H9 (cell line): ENCODE measurements at regions not wholly inside any gene's neighbourhood (a gene's known extent, or its start where the extent isn't known, plus 50 kb on each side); places are given as distances from the start of the nearest gene placed in this dataset.

Experiments
- DNase-seq: peaks from one replicate; pipeline ENCODE4 v3.0.0-alpha.2; 2017
- H2AFZ ChIP-seq: one replicate; pipeline ENCODE4 v1.6.1; 2013; ENCODE audit warnings: mild to moderate bottlenecking, low read length, control low read depth, moderate library complexity
- H2AK5ac ChIP-seq: 2 replicates; pipeline ENCODE4 v1.6.1; 2013; ENCODE audit warnings: low read length, control low read depth, mixed read lengths; ENCODE audit not compliant: insufficient read length
- H2BK120ac ChIP-seq: one replicate; pipeline ENCODE4 v1.6.1; 2013; ENCODE audit warnings: low read depth, mild to moderate bottlenecking, low read length, control low read depth, inconsistent platforms; ENCODE audit not compliant: poor library complexity, severe bottlenecking
- H2BK12ac ChIP-seq: 2 replicates; pipeline ENCODE4 v1.6.1; 2013; ENCODE audit warnings: low read length, control low read depth, mixed read lengths, low read depth; ENCODE audit not compliant: insufficient read length
- H2BK15ac ChIP-seq: 2 replicates; pipeline ENCODE4 v1.6.1; 2013; ENCODE audit warnings: low read depth, low read length, control low read depth
- H2BK20ac ChIP-seq: one replicate; pipeline ENCODE4 v1.6.1; 2013; ENCODE audit warnings: low read depth, mild to moderate bottlenecking, low read length, control low read depth, inconsistent platforms; ENCODE audit not compliant: poor library complexity, severe bottlenecking
- H2BK5ac ChIP-seq: 2 replicates; pipeline ENCODE4 v1.6.1; 2013; ENCODE audit warnings: low read length, control low read depth, mixed read lengths; ENCODE audit not compliant: insufficient read length
- H3K14ac ChIP-seq: 2 replicates; pipeline ENCODE4 v1.6.1; 2013; ENCODE audit warnings: low read length, control low read depth; ENCODE audit not compliant: insufficient read depth
- H3K18ac ChIP-seq: 2 replicates; pipeline ENCODE4 v1.6.1; 2013; ENCODE audit warnings: low read depth, mild to moderate bottlenecking, mixed read lengths, low read length, control low read depth; ENCODE audit not compliant: insufficient read length
- H3K23ac ChIP-seq: 2 replicates; pipeline ENCODE4 v1.6.1; 2013; ENCODE audit warnings: low read length, control low read depth, mixed read lengths, low read depth; ENCODE audit not compliant: insufficient read length
- H3K23me2 ChIP-seq: 2 replicates; pipeline ENCODE4 v1.6.1; 2013; ENCODE audit warnings: low read depth, mild to moderate bottlenecking, mixed read lengths, low read length, control low read depth; ENCODE audit not compliant: insufficient read length, poor library complexity, severe bottlenecking
- H3K27ac ChIP-seq: 2 replicates; pipeline ENCODE4 v1.5.1; 2013; ENCODE audit warnings: low read length, control low read depth, mixed read lengths, low read depth; ENCODE audit not compliant: insufficient read length
- H3K27me3 ChIP-seq: 2 replicates; pipeline ENCODE4 v1.6.1; 2013; ENCODE audit warnings: low read length, control low read depth, inconsistent platforms; ENCODE audit not compliant: insufficient read depth
- H3K4ac ChIP-seq: 2 replicates; pipeline ENCODE4 v1.6.1; 2013; ENCODE audit warnings: low read depth, mild to moderate bottlenecking, control low read depth, inconsistent platforms, low read length, moderate library complexity
- H3K4me1 ChIP-seq: 2 replicates; pipeline ENCODE4 v1.6.1; 2013; ENCODE audit warnings: low read length, control low read depth, inconsistent platforms; ENCODE audit not compliant: insufficient read depth
- H3K4me2 ChIP-seq: 2 replicates; pipeline ENCODE4 v1.6.1; 2013; ENCODE audit warnings: low read length, control low read depth, mixed read lengths; ENCODE audit not compliant: insufficient read length, insufficient read depth
- H3K56ac ChIP-seq: 2 replicates; pipeline ENCODE4 v1.6.1; 2013; ENCODE audit warnings: low read depth, mild to moderate bottlenecking, mixed read lengths, low read length, control low read depth; ENCODE audit not compliant: insufficient read length
- H3K79me1 ChIP-seq: 2 replicates; pipeline ENCODE4 v1.6.1; 2013; ENCODE audit warnings: low read depth, mild to moderate bottlenecking, moderate library complexity, low read length, control low read depth, inconsistent platforms; ENCODE audit not compliant: insufficient read depth, poor library complexity, severe bottlenecking
- H3K79me2 ChIP-seq: 2 replicates; pipeline ENCODE4 v1.6.1; 2013; ENCODE audit warnings: low read length, control low read depth, inconsistent platforms; ENCODE audit not compliant: insufficient read depth
- H3K9ac ChIP-seq: 2 replicates; pipeline ENCODE4 v1.6.1; 2013; ENCODE audit warnings: low read length, control low read depth, mixed read lengths; ENCODE audit not compliant: insufficient read length; ENCODE audit errors: extremely low read depth
- H3K9me3 ChIP-seq: one replicate; pipeline ENCODE4 v1.6.1; 2013; ENCODE audit warnings: low read depth, low read length, inconsistent platforms; ENCODE audit not compliant: control insufficient read depth
- H3T11ph ChIP-seq: one replicate; pipeline ENCODE4 v1.6.1; 2013; ENCODE audit warnings: mild to moderate bottlenecking, low read length, control low read depth, inconsistent platforms
- H4K20me1 ChIP-seq: one replicate; pipeline ENCODE4 v1.6.1; 2013; ENCODE audit not compliant: control insufficient read depth, insufficient read length, insufficient read depth
- H4K5ac ChIP-seq: 2 replicates; pipeline ENCODE4 v1.6.1; 2013; ENCODE audit warnings: low read depth, mild to moderate bottlenecking, mixed read lengths, low read length, control low read depth; ENCODE audit not compliant: insufficient read length
- H4K8ac ChIP-seq: replicated peaks from 2 replicates; pipeline ENCODE4 v1.6.1; 2013; ENCODE audit warnings: low read length, control low read depth, mixed read lengths, low read depth; ENCODE audit not compliant: insufficient read length
- H4K91ac ChIP-seq: 2 replicates; pipeline ENCODE4 v1.6.1; 2013; ENCODE audit warnings: low read depth, mild to moderate bottlenecking, moderate library complexity, mixed read lengths, low read length, control low read depth; ENCODE audit not compliant: insufficient read length
- H3K27ac Mint-ChIP-seq, 3 experiments: 2 replicates in 2 of 3; 3 replicates in 1 of 3; pipeline ENCODE4 v1.8.0; 2020 to 2021; ENCODE audit warnings: mixed read lengths in 3 of 3, mild to moderate bottlenecking in 1 of 3, moderate library complexity in 1 of 3
- H3K27me3 Mint-ChIP-seq: 2 replicates; pipeline ENCODE4 v1.8.0; 2021; ENCODE audit warnings: low read depth, mild to moderate bottlenecking, moderate library complexity, mixed read lengths
- H3K36me3 Mint-ChIP-seq, 3 experiments: 2 replicates in 2 of 3; 3 replicates in 1 of 3; pipeline ENCODE4 v1.8.0; 2020 to 2021; ENCODE audit warnings: low read depth in 3 of 3, mixed read lengths in 3 of 3; ENCODE audit not compliant: insufficient read depth in 1 of 3
- H3K4me1 Mint-ChIP-seq, 2 experiments: 2 replicates each; pipeline ENCODE4 v1.8.0; 2020; ENCODE audit warnings: mixed read lengths in 2 of 2
- H3K4me3 Mint-ChIP-seq, 2 experiments: 2 replicates in 1 of 2; 3 replicates in 1 of 2; pipeline ENCODE4 v1.8.0; 2020 to 2021; ENCODE audit warnings: mild to moderate bottlenecking in 2 of 2, mixed read lengths in 2 of 2, moderate library complexity in 1 of 2
- H3K9me3 Mint-ChIP-seq, 2 experiments: 2 replicates in 1 of 2; 3 replicates in 1 of 2; pipeline ENCODE4 v1.8.0; 2020; ENCODE audit warnings: mild to moderate bottlenecking in 2 of 2, mixed read lengths in 2 of 2, moderate library complexity in 1 of 2
- CTCF ChIP-seq: fragments of 200-600 bp; sonication (generic); conservative IDR thresholded peaks from 3 replicates; pipeline ENCODE4 v1.8.0; 2021; ENCODE audit warnings: antibody characterized with exemption, mild to moderate bottlenecking
- WGBS: extraction: QIAGEN DNeasy Blood & Tissue Kit; methylation state at CpG from one replicate; pipeline ENCODE4 v1.1.7; 2013; ENCODE audit warnings: missing lambda C conversion rate, low lambda C conversion rate, mixed read lengths; ENCODE audit not compliant: insufficient read length; ENCODE audit errors: extremely low coverage; 5-methylcytosine and 5-hydroxymethylcytosine counted together

DNA sequence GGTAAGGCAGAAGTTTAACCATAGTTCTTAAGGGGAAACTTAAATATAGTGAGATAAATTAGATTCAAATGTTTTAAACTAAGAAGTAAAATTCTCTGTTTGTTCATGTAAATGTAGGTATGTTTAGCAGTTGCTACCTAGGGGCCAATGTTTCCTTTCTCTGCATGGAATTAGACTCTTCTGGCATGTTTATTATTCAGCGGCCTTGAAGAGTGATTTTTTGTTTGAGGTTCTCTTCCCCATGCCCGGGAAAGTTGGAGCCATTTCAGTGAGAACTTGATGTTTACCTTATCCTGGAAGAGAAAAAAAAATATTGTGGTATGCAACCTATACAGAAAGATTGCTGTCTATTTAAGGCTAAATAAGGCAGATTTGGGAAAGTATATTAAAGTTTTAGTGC, 492.9 kb downstream of the KLF5 start:
- Histone ChIP-seq H3K23ac (no peak overlapping the region), H3K9me3 (no peaks in the 10 kb centered on the region), H3K79me2 (no peaks in the 10 kb centered on the region), H3T11ph (no peak overlapping the region), H3K14ac (no peak overlapping the region), H3K4me1 (peaks cover 3% of the 10 kb centered on the region; the same call in 1 of the 2 replicates), H2AFZ (no peak overlapping the region), H2BK5ac (no peak overlapping the region), H4K5ac (no peak overlapping the region), H3K27ac (no peak overlapping the region), H2AK5ac (no peak overlapping the region), H4K91ac (no peak overlapping the region), H3K18ac (no peak overlapping the region), H3K4me2 (no peak overlapping the region), H2BK20ac (no peak overlapping the region), H3K79me1 (no peaks in the 10 kb centered on the region), H4K20me1 (no peaks in the 10 kb centered on the region), H3K9ac (no peak overlapping the region), H3K23me2 (no peaks in the 10 kb centered on the region), H3K4ac (no peak overlapping the region), H3K56ac (no peak overlapping the region), H4K8ac (no peak overlapping the region), H2BK12ac (no peak overlapping the region), H3K27me3 (no peaks in the 10 kb centered on the region; the same call in 1 of the 2 replicates), H2BK120ac (no peak overlapping the region), H2BK15ac (no peak overlapping the region)
- Mint-ChIP-seq H3K4me1 (peaks cover 4 to 9% of the 10 kb centered on the region in 2 experiments), H3K27ac (no peak overlapping the region), H3K36me3 (no peaks in the 10 kb centered on the region; a peak in 1 of 7 replicates), H3K27me3 (no peaks in the 10 kb centered on the region), H3K9me3 (no peaks in the 10 kb centered on the region), H3K4me3 (no peak overlapping the region)
- TF ChIP-seq CTCF = no peak
- DNase-seq = no peak
- WGBS = no CpG with 5 or more reads among the region's 2 CpGs
